Stimulated activated CD8-positive, alpha-beta memory T cell treated with anti-CD3 and anti-CD28 coated beads, Interleukin-12 subunit alpha, Interleukin-12 subunit beta, amount 100 ng/mL, for 1 hour (primary cell): ENCODE measurements at regions not wholly inside any gene's neighbourhood (a gene's known extent, or its start where the extent isn't known, plus 50 kb on each side); places are given as distances from the start of the nearest gene placed in this dataset.
"Not testable (repeated sequence)": the region's sequence is repeated elsewhere in the genome, so short reads cannot be mapped to it uniquely, and the experiment has no call there.

ENCODE experiments used
- DNase-seq: peaks from one replicate; pipeline ENCODE4 v3.0.0-alpha.2; 2020; ENCODE audit warnings: low read depth

GRCh38 chr14:66015071-66015780 is 470.9 kb upstream of the CCDC196 start:
- no peak for DNase-seq

GRCh38 chr14:66017927-66018326 is 468.2 kb upstream of the CCDC196 start:
- no peak for DNase-seq

GRCh38 chr14:66022526-66022925 is 463.6 kb upstream of the CCDC196 start:
- no peak for DNase-seq

DNA sequence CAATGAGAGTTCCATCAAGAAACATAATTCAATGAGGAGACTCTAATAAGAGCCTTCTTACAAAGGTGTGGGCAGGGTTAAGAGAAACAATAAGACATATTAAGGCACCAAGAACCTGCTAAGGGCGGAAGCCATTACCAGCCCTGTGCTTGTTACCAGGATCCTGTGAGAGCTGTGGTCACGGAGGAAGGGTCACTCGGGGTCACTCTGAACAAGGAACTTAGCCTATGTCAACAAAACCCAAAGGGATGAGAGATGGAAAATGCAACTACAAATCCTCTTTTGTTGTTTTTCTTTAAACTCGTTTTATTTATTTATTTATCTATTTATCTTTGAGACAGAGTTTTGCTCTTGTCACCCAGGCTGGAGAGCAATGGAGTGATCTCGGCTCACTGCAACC is 460.4 kb upstream of the CCDC196 start:
- DNase-seq: no peak

GRCh38 chr14:66031981-66032380 is 454.2 kb upstream of the CCDC196 start:
- not testable (repeated sequence) for DNase-seq

- DNase-seq: no peak
These were observed 453.4 kb upstream of the CCDC196 start for GRCh38 chr14:66032800-66033199.

- no peak for DNase-seq
These were observed 449.6 kb upstream of the CCDC196 start for GRCh38 chr14:66036547-66036946.

- DNase-seq: no peak
These were observed 448.8 kb upstream of the CCDC196 start for GRCh38 chr14:66037361-66037760.

DNA sequence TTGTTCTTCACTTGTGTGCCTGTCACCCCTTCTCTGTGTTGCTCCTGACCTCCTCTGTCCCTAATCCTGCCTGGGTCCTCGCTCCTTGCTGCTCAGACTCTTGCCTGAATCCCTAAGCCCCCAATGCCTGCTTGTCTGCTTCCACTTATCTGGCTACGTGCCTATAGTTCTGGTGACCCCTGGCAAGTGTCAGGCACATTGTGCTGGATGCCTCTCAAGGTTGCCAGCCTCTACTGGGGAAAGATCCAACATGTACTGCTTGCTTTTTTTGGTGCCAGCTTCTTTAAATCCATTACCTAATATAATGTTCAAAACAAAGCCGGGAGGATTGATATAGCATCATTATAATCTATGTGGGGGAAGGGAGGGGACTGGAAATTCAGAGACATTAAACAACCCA is 448.0 kb upstream of the CCDC196 start:
- DNase-seq: no peak

DNA sequence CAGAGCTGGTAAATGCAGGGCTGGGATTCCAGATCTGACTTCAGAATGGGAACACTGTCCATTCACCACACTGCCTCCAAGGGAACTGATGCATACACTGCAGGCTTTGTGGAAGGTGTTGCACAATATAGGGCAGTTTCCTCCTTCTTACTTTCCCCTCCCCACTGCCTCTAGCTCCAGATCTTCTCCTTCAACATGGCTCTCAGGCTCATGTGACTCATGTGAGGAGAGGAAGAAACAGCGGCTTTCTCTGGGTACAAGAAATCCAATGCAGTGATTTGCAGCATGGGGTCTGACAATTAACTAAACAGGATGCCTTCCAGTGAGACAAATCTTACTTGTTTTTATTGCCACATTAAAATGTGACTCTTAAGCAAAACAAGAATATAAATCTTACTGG is 447.6 kb upstream of the CCDC196 start:
- no peak for DNase-seq

DNA sequence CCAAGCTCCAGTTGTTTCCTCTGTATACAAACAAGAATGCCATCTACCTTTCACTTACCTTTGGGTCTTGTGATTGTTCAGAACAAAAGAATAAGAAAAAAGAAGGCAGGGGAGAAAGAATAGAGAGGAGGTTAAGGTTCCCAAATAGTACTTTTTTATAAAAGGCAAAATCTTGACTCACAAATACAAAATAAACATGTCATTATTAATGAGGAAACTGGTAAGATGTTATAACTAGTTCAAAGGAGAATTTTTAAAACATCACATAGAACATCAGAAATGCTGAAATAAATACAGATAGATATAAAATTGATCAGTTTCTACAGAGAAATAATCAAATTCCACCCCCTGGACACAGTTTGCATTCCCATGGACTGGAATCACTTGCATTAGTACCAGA is 446.7 kb upstream of the CCDC196 start:
- no peak for DNase-seq

DNA sequence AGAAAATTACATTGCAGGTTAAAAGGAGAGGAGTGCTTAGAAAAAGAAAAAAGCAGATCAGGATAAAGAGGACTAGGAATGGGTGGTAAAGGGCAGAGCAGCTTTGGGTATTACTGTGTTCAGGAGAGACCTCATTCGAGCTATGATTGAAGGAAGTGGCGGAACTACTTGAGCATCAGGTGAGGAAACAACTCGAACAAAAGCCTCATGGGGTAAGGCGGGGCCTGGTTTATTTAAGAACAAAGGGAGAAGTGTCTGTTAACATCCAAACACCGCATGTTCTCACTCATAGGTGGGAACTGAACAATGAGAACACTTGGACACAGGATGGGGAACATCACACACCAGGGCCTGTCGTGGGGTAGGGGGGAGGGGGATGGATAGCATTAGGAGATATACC is 444.6 kb upstream of the CCDC196 start:
- DNase-seq: no peak

DNA sequence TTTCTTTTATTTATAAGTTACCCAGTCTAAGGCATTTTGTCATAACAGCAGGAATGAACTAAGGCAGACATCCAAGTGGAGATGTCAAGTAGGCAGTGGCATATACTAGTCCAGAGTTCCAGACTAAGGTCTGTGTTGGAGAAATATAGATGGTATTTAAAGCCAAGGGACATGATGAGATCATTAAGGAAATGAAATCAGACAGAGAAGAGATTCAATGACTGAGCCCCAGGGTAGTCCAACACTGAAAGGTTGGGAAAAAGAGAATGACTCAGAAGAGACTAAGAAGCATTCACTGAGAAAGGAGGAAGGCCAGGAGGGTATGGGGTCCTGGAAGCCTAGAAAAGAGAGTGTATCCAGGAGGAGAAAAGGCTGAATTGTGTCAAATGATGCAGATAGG is 442.2 kb upstream of the CCDC196 start:
- no peak for DNase-seq

DNA sequence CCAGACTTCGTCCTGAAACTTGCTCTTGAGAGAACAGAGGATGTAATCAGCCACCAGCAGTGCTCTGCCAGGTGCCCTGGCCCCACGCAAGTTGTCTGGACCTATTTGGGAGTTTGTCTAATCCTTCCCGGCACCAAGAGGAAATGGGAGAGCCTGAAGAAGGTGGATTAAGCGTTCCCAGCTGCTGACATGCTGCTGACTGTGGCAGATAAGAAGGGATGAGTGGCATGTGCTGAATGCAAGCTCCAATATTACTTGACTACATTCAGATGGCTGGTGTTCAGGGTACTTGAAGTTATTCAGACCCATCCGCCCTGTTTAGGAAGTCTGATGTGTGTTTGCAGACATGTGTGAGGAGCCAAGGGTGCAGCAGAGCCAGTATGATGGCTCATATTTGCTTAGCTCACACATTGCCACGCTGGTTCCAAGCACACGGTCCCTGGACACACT is 440.6 kb upstream of the CCDC196 start:
- DNase-seq: no peak

DNA sequence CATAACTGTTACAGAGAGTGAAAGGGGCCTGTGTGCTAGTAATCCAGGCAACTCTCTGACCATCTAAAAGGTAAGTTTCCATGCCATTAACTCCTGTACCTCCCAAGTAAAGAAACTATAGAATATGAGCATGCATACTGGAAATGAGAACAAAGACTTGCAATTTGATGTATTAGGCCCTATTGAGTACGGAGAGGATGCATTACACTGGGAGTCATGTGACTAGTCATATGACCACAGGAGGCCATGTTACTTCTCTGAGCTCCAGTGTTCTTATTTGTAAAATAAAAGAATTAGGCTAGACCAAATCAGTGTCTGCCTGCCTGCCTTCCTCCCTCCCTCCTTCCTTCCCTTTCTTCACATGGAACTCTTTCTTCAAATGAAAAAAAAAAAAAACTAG is 440.1 kb upstream of the CCDC196 start:
- DNase-seq: no peak

DNA sequence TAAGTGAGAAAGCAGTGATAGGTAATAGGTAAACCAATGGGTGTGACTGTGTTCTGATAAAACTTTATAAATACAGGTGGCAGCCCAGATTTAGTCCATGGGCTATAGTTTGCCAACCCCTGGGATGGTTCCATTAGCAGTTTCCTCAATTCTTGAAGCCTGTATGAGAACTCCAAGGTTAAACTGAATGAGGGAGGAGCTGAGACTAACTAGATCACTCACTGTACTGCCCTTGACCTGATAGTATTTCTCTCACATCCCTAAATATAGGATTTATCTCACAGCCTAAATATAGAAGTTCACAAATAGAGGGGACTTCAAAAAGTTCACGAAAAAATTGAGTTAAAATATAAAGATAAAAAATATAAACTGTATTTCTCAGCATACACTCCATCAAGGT is 439.6 kb upstream of the CCDC196 start:
- DNase-seq: no peak

DNA sequence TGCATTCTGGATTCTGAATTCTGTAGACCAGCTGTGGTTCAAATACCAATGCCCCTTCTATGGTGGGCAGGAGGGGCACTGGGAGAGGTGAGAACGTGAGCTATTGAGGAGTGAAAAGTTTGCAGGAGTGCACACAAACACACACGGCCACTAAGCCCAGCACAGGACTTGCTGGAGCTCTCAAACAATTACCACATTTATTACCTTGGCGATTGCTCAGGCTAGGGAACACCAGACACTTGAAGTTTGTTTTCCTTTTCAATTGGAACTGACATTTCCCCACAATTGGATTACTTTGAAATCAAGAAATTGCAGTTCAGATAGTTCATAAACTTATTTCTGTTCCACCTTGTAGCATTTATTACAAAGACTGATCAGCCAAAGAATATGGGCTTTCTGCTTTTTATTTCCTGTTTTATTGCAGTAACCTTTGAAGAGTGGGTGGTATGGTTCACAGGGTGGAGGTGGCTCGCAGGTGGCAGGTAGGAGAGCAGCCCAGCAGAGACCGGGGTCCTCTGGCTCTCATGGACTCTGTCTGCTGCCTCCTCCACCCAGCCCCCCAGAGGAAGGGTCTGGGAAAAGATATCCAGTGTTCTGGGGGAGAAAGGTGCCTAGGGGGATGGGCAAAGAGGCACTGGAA is 429.8 kb upstream of the CCDC196 start:
- DNase-seq: no peak

- DNase-seq: no peak
These were observed 429.1 kb upstream of the CCDC196 start for GRCh38 chr14:66056926-66057552.

DNA sequence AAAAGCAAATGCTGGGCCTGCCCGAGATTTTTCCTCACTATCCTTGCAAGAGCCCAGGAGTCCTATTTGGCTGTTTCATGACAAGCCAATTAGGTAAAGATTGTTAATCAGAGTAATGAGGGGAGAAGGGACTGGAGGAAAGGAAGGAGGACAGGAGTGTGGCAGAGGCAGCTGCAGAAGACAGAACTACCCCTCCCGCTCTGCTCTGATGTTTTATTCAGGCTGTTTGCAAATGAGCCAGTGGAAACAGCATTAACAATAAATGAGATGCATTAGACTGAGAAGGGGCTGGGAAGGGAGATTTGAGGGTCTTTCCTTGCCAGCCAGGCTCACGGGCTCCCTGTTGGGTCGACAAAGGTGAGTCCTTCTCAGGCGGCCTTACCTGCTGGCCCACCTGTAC is 421.0 kb upstream of the CCDC196 start:
- no peak for DNase-seq

GRCh38 chr14:66066981-66067776 is 419.0 kb upstream of the CCDC196 start:
- DNase-seq: no peak

- DNase-seq: no peak
These were observed 417.1 kb upstream of the CCDC196 start for GRCh38 chr14:66069036-66069435.

DNA sequence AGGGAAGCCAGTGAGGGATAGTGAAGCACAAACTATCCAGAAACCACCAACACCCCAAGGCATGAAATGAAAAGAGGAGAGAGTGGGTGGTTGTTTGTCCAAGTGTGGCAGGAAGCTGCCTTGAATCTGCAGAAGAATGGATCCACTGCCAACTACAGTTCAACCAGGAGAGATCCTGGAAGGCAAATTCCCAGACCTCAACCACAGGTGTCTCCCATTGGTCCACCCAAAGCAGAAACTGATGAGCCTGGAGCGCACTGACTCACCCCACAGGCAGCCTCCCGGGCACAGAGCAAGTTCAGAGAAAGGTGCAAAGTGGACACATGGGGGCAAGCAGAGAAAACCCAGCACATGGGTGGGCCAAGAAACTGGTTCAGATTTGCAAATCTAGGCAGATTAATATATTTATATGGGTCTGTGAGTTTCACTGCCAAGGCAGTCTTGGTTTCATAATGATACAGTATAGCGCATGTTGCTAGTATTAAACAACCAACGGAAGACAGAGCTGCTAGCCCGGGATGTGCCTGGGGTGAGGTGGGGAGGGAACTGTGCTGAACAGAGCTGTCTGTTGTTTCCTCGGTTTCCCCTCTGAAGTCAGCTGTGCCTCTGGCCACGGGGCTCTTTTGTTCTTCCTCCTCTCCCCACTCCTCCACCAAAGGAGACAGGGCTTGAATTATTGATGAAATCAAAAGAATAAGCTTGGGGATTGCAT is 416.2 kb upstream of the CCDC196 start:
- no peak for DNase-seq
